Gastrocnemius medialis (tissue), 4 donors: ENCODE measurements at regions not wholly inside any gene's neighbourhood (a gene's known extent, or its start where the extent isn't known, plus 50 kb on each side); places are given as distances from the start of the nearest gene placed in this dataset.

Source experiments
- ATAC-seq, 2 donors: fragments of 150-250 bp; one replicate each; pipeline ENCODE4 v1.9.1; 2016
- DNase-seq, 2 donors: peaks; one replicate each; pipeline ENCODE4 v3.0.0-alpha.2; 2019
- H3K27ac ChIP-seq, 4 donors: fragments of 200-600 bp; sonication (generic); 1 replicate in 1 of 4; 2 replicates in 3 of 4; pipeline ENCODE4 v1.5.1; 2016 to 2018; ENCODE audit warnings: mild to moderate bottlenecking in 2 of 4, moderate library complexity in 1 of 4
- H3K27me3 ChIP-seq, 3 donors: fragments of 200-600 bp; sonication (generic) in 2 of 3; 1 replicate in 1 of 3; 2 replicates in 2 of 3; pipeline versions ENCODE4 v1.5.1 to v1.6.0; 2016 to 2019; ENCODE audit warnings: mild to moderate bottlenecking in 1 of 3, moderate library complexity in 1 of 3
- H3K36me3 ChIP-seq, 2 donors: fragments of 200-600 bp; sonication (generic) in 1 of 2; one replicate each; pipeline ENCODE4 v1.5.1; 2017 to 2018
- H3K4me1 ChIP-seq, 2 donors: fragments of 200-600 bp; sonication (generic) in 1 of 2; one replicate each; pipeline ENCODE4 v1.5.1; 2016 to 2017; ENCODE audit warnings: mild to moderate bottlenecking in 2 of 2
- H3K4me3 ChIP-seq, 4 donors: fragments of 200-600 bp; sonication (generic) in 3 of 4; 1 replicate in 1 of 4; 2 replicates in 3 of 4; pipeline ENCODE4 v1.5.1; 2016 to 2019; ENCODE audit warnings: mild to moderate bottlenecking in 2 of 4
- H3K9me3 ChIP-seq, 3 donors: fragments of 200-600 bp; sonication (generic) in 2 of 3; 1 replicate in 1 of 3; 2 replicates in 2 of 3; pipeline ENCODE4 v1.5.1; 2016 to 2019
- CTCF ChIP-seq, 5 experiments: fragments of 450-650 bp in 3 of 5; fragments of 200-600 bp in 2 of 5; sonication (generic) in 2 of 5; IDR thresholded peaks in 4 of 5; conservative IDR thresholded peaks in 1 of 5; 1 replicate in 4 of 5; 2 replicates in 1 of 5; pipeline ENCODE4 v1.5.1; 2016 to 2019; ENCODE audit warnings: antibody characterized with exemption in 5 of 5, mild to moderate bottlenecking in 3 of 5, moderate library complexity in 3 of 5
- POLR2A ChIP-seq, 2 donors: fragments of 450-650 bp; IDR thresholded peaks; one replicate each; pipeline ENCODE4 v1.6.1; 2017; ENCODE audit warnings: antibody characterized with exemption in 2 of 2, mild to moderate bottlenecking in 2 of 2, moderate library complexity in 2 of 2
- in situ Hi-C, 4 donors: fragments of 200-750 bp; cut with MboI; loops; one replicate each; pipeline versions ENCODE4 v1.15.0 to v1.8.0; 2017; ENCODE audit warnings: low sequenced_read_pairs in 4 of 4
- intact Hi-C: fragments of 100-400 bp; cut with DNase I; formaldehyde crosslinking; loops from one replicate; pipeline ENCODE4 v1.15.1; 2023; ENCODE audit warnings: low total_unique reads

DNA sequence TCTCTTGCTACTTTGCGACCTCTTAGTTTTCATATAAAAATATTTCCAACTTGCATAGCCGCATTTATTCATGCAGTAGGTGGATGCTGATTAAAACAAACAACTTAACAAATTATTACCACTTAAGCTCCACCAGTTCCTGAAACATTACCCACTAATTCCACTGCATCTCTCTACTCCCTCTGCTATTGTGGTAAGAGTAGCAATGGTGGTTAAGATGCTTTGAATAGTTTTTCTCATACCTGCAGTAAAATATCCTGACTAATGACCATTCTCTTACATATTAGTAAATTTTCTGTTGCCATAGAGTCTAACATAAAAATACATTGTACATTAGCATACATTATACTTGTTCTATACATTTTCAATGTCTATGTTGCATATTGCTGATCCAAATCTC is 397.6 kb upstream of the PLSCR5 start:
- no peak for TF ChIP-seq POLR2A (IDR thresholded peaks at IDR 0.05)
- TF ChIP-seq CTCF (IDR thresholded peaks at IDR 0.05 in 4 of 5, conservative IDR thresholded peaks at IDR 0.05 in 1 of 5) = no peak
- in situ Hi-C loops (no loop called here), intact Hi-C loops (no loop called here)
- Histone ChIP-seq H3K27ac (no peak overlapping the region), H3K9me3 (no peaks in the 10 kb centered on the region), H3K4me1 (no peaks in the 10 kb centered on the region), H3K4me3 (no peak overlapping the region), H3K27me3 (no peaks in the 10 kb centered on the region), H3K36me3 (no peaks in the 10 kb centered on the region)
- no peak for ATAC-seq
- DNase-seq = no peak

DNA sequence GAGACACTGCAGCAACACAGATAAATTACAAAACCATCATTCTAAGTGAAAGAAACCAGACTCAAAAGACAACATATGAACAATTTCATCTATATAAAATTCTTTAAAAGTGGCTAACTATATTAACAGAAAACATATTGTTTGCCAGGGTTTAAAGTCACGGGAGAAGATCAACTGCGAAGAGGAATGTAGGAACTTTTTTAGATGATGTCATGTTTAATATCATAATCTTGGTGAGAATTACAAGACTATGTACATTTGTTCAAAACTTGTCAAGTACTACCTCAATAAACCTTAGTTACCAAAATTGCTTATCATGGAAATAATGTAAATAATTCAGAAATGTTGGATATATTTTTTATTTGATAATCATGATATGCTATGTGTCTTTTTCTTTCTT is 395.1 kb upstream of the PLSCR5 start:
- in situ Hi-C loops = no loop called here
- no peak for TF ChIP-seq POLR2A (IDR thresholded peaks at IDR 0.05)
- no peak for TF ChIP-seq CTCF (IDR thresholded peaks at IDR 0.05 in 4 of 5, conservative IDR thresholded peaks at IDR 0.05 in 1 of 5)

GRCh38 chr3:146991907-146992306 is 386.8 kb upstream of the PLSCR5 start:
- Histone ChIP-seq H3K27ac (no peak overlapping the region), H3K4me3 (no peak overlapping the region), H3K4me1 (no peaks in the 10 kb centered on the region), H3K36me3 (no peaks in the 10 kb centered on the region), H3K9me3 (no peaks in the 10 kb centered on the region), H3K27me3 (no peaks in the 10 kb centered on the region)
- TF ChIP-seq POLR2A (IDR thresholded peaks at IDR 0.05) (no peak), CTCF (IDR thresholded peaks at IDR 0.05 in 4 of 5, conservative IDR thresholded peaks at IDR 0.05 in 1 of 5) (no peak)
- no peak for ATAC-seq
- intact Hi-C loops = no loop called here
- DNase-seq = no peak
- in situ Hi-C loops = no loop called here

More for the DNA sequence above, 395.1 kb upstream of the PLSCR5 start:
- Histone ChIP-seq H3K9me3 (no peaks in the 10 kb centered on the region), H3K27ac (no peak overlapping the region), H3K4me1 (no peaks in the 10 kb centered on the region), H3K36me3 (no peaks in the 10 kb centered on the region), H3K27me3 (no peaks in the 10 kb centered on the region), H3K4me3 (no peak overlapping the region)
- no peak for DNase-seq
- ATAC-seq = no peak
- intact Hi-C loops = no loop called here

GRCh38 chr3:146975476-146975875 is 370.3 kb upstream of the PLSCR5 start:
- in situ Hi-C loops (no loop called here), intact Hi-C loops (no loop called here)
- H3K36me3 ChIP-seq = no peaks in the 10 kb centered on the region
- H3K4me3 ChIP-seq = no peak overlapping the region
- no peaks in the 10 kb centered on the region for H3K27me3 ChIP-seq
- TF ChIP-seq CTCF (IDR thresholded peaks at IDR 0.05 in 4 of 5, conservative IDR thresholded peaks at IDR 0.05 in 1 of 5) = no peak
- TF ChIP-seq POLR2A (IDR thresholded peaks at IDR 0.05) = no peak
- no peaks in the 10 kb centered on the region for H3K4me1 ChIP-seq
- ATAC-seq = no peak
- no peaks in the 10 kb centered on the region for H3K9me3 ChIP-seq
- DNase-seq = no peak
- H3K27ac ChIP-seq = no peak overlapping the region

- Histone ChIP-seq H3K4me1 (no peaks in the 10 kb centered on the region), H3K27me3 (no peaks in the 10 kb centered on the region), H3K27ac (no peak overlapping the region), H3K4me3 (no peak overlapping the region), H3K9me3 (no peaks in the 10 kb centered on the region), H3K36me3 (no peaks in the 10 kb centered on the region)
- in situ Hi-C loops = no loop called here
- intact Hi-C loops = no loop called here
- DNase-seq = no peak
- TF ChIP-seq POLR2A (IDR thresholded peaks at IDR 0.05) = no peak
- no peak for TF ChIP-seq CTCF (IDR thresholded peaks at IDR 0.05 in 4 of 5, conservative IDR thresholded peaks at IDR 0.05 in 1 of 5)
- ATAC-seq = no peak
Observed at GRCh38 chr3:146975032-146975431, 369.9 kb upstream of the PLSCR5 start.
